Activated B cell treated with CpG ODN at 0.5 μM for 24 hours (primary cell): ENCODE measurements at regions not wholly inside any gene's neighbourhood (a gene's known extent, or its start where the extent isn't known, plus 50 kb on each side); places are given as distances from the start of the nearest gene placed in this dataset.

ENCODE experiments used
- ATAC-seq: fragments of 200-7000 bp; cut with Tn5 transposase; one replicate; pipeline ENCODE4 v1.10.0; 2021; ENCODE audit warnings: low read depth, mild to moderate bottlenecking, moderate library complexity
- CTCF ChIA-PET: fragments of 350-600 bp; sonication (Branson Sonifier 250); formaldehyde crosslinking; loops from one replicate; lab custom pipeline; 2021; ENCODE audit warnings: antibody characterized with exemption; lab: Charles Lee
- POLR2A ChIA-PET: fragments of 350-600 bp; sonication (Branson Sonifier 250); formaldehyde crosslinking; loops from one replicate; lab custom pipeline; 2021; ENCODE audit warnings: antibody characterized with exemption; lab: Charles Lee
- DNase-seq: peaks from one replicate; pipeline ENCODE4 v3.0.0; 2022
- H3K27ac Mint-ChIP-seq: one replicate; pipeline ENCODE4 v1.8.0; 2020; ENCODE audit warnings: mixed read lengths
- H3K27me3 Mint-ChIP-seq: one replicate; pipeline ENCODE4 v1.8.0; 2021; ENCODE audit warnings: mixed read lengths
- H3K36me3 Mint-ChIP-seq: one replicate; pipeline ENCODE4 v1.8.0; 2021; ENCODE audit warnings: low read depth, mixed read lengths
- H3K4me1 Mint-ChIP-seq: one replicate; pipeline ENCODE4 v1.8.0; 2021; ENCODE audit warnings: mixed read lengths
- H3K4me3 Mint-ChIP-seq: one replicate; pipeline ENCODE4 v1.8.0; 2020; ENCODE audit warnings: mild to moderate bottlenecking, mixed read lengths
- H3K9me3 Mint-ChIP-seq: one replicate; pipeline ENCODE4 v1.8.0; 2020; ENCODE audit warnings: mixed read lengths
- CTCF ChIP-seq: fragments of 200-600 bp; IDR thresholded peaks from one replicate; pipeline ENCODE4 v1.8.0; 2022; ENCODE audit warnings: antibody characterized with exemption, mild to moderate bottlenecking
- intact Hi-C: fragments of 100-400 bp; cut with micrococcal nuclease; formaldehyde crosslinking; loops from one replicate; pipeline ENCODE4 v1.15.1; 2024

DNA sequence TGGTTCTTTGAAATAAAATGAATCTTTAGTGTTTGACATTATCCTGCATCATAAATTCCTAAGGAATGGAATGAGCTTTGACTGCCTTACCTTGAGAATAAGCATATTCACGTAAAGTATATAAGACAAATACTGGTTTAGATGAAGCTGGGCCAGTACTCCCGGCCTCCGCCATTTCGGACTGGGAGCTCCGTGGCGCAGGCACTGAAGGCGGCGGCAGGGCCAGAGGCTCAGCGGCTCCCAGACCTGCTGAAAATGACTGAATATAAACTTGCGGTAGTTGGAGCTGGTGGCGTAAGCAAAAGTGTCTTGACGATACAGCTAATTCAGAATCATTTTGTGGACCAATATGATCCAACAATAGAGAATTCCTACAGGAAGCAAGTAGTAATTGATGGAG, 76.2 kb upstream of the FAM83B start:
- Mint-ChIP-seq H3K4me3 (no peak overlapping the region), H3K9me3 (peaks cover 7% of the 10 kb centered on the region), H3K4me1 (no peaks in the 10 kb centered on the region), H3K36me3 (no peaks in the 10 kb centered on the region), H3K27me3 (no peaks in the 10 kb centered on the region), H3K27ac (no peak overlapping the region)
- ATAC-seq (no peak), DNase-seq (no peak)
- ChIA-PET CTCF (no interaction called here), POLR2A (no interaction called here)
- no peak for TF ChIP-seq CTCF
- intact Hi-C loops, result no loop called here

- ATAC-seq (no peak), DNase-seq (no peak)
- H3K9me3 Mint-ChIP-seq, result peaks cover 7% of the 10 kb centered on the region
- no peaks in the 10 kb centered on the region for H3K36me3 Mint-ChIP-seq
- POLR2A ChIA-PET, result no interaction called here
- intact Hi-C loops, result no loop called here
- H3K4me3 Mint-ChIP-seq, result no peak overlapping the region
- CTCF ChIA-PET, result no interaction called here
- no peak overlapping the region for H3K27ac Mint-ChIP-seq
- no peaks in the 10 kb centered on the region for H3K27me3 Mint-ChIP-seq
- no peaks in the 10 kb centered on the region for H3K4me1 Mint-ChIP-seq
- TF ChIP-seq CTCF, result no peak
These were observed 74.6 kb upstream of the FAM83B start for GRCh38 chr6:54771968-54772367.

GRCh38 chr6:54772610-54773009, 74.0 kb upstream of the FAM83B start:
- DNase-seq (no peak), ATAC-seq (no peak)
- POLR2A ChIA-PET, result no interaction called here
- Mint-ChIP-seq H3K4me1 (no peaks in the 10 kb centered on the region), H3K27ac (no peak overlapping the region), H3K4me3 (no peak overlapping the region), H3K36me3 (no peaks in the 10 kb centered on the region), H3K9me3 (peaks cover 7% of the 10 kb centered on the region), H3K27me3 (no peaks in the 10 kb centered on the region)
- CTCF ChIA-PET, result no interaction called here
- intact Hi-C loops, result no loop called here
- TF ChIP-seq CTCF, result no peak

DNA sequence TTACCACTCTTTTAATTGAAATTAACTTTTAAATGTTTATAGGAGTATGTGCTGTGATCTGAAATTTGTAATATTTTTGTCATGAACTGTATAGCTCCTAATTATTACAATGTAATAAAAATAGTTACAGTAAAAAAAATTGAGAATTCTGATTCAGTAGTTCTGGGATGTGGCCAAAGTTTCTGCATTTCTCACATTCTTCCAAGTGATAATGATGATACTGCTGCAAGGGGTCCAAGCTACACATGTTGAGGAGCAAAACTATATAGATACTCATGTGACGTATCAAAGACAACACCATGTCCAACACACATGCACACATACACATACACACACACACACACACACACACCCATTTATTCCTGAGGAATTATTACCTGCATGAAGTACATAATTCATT, 71.0 kb upstream of the FAM83B start:
- Mint-ChIP-seq H3K27ac (no peak overlapping the region), H3K9me3 (peaks cover 9% of the 10 kb centered on the region), H3K27me3 (no peaks in the 10 kb centered on the region), H3K36me3 (no peaks in the 10 kb centered on the region), H3K4me3 (no peak overlapping the region), H3K4me1 (no peaks in the 10 kb centered on the region)
- DNase-seq (no peak), ATAC-seq (no peak)
- intact Hi-C loops, result no loop called here
- ChIA-PET CTCF (no interaction called here), POLR2A (no interaction called here)
- TF ChIP-seq CTCF, result no peak

GRCh38 chr6:54776891-54777290, 69.7 kb upstream of the FAM83B start:
- Mint-ChIP-seq H3K27me3 (no peaks in the 10 kb centered on the region), H3K4me3 (no peak overlapping the region), H3K27ac (no peak overlapping the region), H3K4me1 (no peaks in the 10 kb centered on the region), H3K9me3 (peaks cover 9% of the 10 kb centered on the region), H3K36me3 (no peaks in the 10 kb centered on the region)
- intact Hi-C loops, result no loop called here
- no peak for DNase-seq
- ATAC-seq, result no peak
- TF ChIP-seq CTCF, result no peak
- POLR2A ChIA-PET, result no interaction called here
- CTCF ChIA-PET, result no interaction called here
